Neutrophil (primary cell): ENCODE measurements at regions not wholly inside any gene's neighbourhood (a gene's known extent, or its start where the extent isn't known, plus 50 kb on each side); places are given as distances from the start of the nearest gene placed in this dataset.

Experiments
- H3K27ac ChIP-seq: fragments of 200-600 bp; sonication (generic); 2 replicates; pipeline ENCODE4 v1.5.1; 2016; ENCODE audit warnings: mild to moderate bottlenecking, moderate library complexity
- H3K27me3 ChIP-seq: fragments of 200-600 bp; sonication (generic); 2 replicates; pipeline ENCODE4 v1.6.0; 2016; ENCODE audit warnings: mild to moderate bottlenecking
- H3K36me3 ChIP-seq: fragments of 200-600 bp; sonication (generic); 2 replicates; pipeline ENCODE4 v1.5.1; 2017
- H3K4me1 ChIP-seq, 2 experiments: fragments of 200-600 bp in 1 of 2; sonication (generic) in 1 of 2; 1 replicate in 1 of 2; 2 replicates in 1 of 2; pipeline versions ENCODE4 v1.5.1 to v1.6.1; 2013 to 2016; ENCODE audit warnings: low read depth in 1 of 2, low read length in 1 of 2, mild to moderate bottlenecking in 1 of 2, moderate library complexity in 1 of 2; ENCODE audit not compliant: control insufficient read depth in 1 of 2, insufficient read depth in 1 of 2
- H3K4me3 ChIP-seq, 2 experiments: fragments of 200-600 bp in 1 of 2; sonication (generic) in 1 of 2; 1 replicate in 1 of 2; 2 replicates in 1 of 2; pipeline ENCODE4 v1.5.1; 2013 to 2016; ENCODE audit warnings: low read depth in 1 of 2, low read length in 1 of 2, mild to moderate bottlenecking in 1 of 2, moderate library complexity in 1 of 2
- H3K9me3 ChIP-seq: fragments of 200-600 bp; sonication (generic); 2 replicates; pipeline ENCODE4 v1.5.1; 2016
- TF ChIP-seq, protein P1 (sequence below): fragments of 200-600 bp; sonication (generic); IDR thresholded peaks from 2 replicates; pipeline ENCODE4 v1.5.1; 2016; ENCODE audit warnings: antibody characterized with exemption

DNA sequence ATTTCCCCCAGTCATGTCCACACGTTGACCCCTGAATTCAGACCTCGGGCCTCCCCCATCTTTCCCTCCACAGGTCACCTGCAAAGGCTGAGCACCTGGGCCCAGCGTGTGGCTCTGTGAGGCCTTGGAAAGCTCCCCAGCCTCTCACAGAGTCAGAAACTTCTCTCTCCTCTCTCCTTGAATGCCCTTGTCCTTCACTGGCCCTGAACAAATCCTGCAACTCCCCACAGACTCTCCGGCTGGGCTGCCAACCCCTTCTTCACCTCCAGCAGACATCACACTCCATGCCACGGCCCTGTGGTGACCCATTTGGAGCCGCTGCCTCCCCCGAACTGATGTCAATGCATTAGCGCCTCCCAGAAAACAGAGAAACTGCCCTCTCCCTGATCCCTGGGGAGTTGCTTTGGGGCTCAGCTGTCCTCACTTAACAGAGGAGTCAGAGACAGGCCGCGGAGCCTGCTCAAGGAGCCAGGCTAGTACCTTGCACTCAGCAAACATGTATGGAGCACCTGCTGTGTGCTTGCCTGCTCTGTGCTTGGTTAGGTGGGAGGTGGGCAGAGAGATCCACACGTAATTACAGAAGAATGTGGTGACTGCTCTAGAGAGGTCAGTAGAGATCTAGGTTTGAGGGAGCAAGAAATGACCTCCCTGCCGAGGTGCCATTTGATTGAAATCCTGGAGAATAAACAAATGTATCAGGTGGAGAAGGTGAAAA, 99.2 kb upstream of the PWP1 start:
- Histone ChIP-seq H3K4me3 (no peak overlapping the region), H3K4me1 (peaks cover 9 to 32% of the 10 kb centered on the region in 2 experiments), H3K36me3 (no peaks in the 10 kb centered on the region), H3K27ac (no peak overlapping the region), H3K9me3 (no peaks in the 10 kb centered on the region), H3K27me3 (no peaks in the 10 kb centered on the region)
- TF ChIP-seq, protein P1, sequence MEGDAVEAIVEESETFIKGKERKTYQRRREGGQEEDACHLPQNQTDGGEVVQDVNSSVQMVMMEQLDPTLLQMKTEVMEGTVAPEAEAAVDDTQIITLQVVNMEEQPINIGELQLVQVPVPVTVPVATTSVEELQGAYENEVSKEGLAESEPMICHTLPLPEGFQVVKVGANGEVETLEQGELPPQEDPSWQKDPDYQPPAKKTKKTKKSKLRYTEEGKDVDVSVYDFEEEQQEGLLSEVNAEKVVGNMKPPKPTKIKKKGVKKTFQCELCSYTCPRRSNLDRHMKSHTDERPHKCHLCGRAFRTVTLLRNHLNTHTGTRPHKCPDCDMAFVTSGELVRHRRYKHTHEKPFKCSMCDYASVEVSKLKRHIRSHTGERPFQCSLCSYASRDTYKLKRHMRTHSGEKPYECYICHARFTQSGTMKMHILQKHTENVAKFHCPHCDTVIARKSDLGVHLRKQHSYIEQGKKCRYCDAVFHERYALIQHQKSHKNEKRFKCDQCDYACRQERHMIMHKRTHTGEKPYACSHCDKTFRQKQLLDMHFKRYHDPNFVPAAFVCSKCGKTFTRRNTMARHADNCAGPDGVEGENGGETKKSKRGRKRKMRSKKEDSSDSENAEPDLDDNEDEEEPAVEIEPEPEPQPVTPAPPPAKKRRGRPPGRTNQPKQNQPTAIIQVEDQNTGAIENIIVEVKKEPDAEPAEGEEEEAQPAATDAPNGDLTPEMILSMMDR, result no peak

DNA sequence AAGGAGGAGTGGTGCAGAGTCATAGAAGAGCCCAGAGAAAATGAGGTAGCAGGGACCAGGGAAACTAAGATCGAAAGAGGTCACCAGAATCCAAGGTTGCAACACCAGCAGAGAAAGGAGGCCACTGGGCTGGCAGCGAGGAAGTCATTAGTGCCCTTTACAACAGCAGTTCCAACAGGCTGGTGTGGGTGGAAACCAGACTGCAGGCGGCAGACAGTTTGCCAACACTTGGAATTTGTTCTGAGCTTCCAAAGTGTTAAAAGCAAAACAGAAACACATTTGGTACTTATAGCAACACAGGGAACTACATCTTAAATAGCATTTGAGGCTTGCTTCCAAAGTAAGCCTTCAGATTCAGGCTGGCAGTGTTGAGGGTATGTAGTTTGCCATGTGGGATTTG, 95.2 kb upstream of the PWP1 start:
- TF ChIP-seq, protein P1, result no peak
- H3K9me3 ChIP-seq, result no peaks in the 10 kb centered on the region
- no peaks in the 10 kb centered on the region for H3K27me3 ChIP-seq
- no peaks in the 10 kb centered on the region for H3K36me3 ChIP-seq
- peaks cover 0 to 13% of the 10 kb centered on the region in 2 experiments for H3K4me1 ChIP-seq
- no peak overlapping the region for H3K27ac ChIP-seq
- H3K4me3 ChIP-seq, result no peak overlapping the region

DNA sequence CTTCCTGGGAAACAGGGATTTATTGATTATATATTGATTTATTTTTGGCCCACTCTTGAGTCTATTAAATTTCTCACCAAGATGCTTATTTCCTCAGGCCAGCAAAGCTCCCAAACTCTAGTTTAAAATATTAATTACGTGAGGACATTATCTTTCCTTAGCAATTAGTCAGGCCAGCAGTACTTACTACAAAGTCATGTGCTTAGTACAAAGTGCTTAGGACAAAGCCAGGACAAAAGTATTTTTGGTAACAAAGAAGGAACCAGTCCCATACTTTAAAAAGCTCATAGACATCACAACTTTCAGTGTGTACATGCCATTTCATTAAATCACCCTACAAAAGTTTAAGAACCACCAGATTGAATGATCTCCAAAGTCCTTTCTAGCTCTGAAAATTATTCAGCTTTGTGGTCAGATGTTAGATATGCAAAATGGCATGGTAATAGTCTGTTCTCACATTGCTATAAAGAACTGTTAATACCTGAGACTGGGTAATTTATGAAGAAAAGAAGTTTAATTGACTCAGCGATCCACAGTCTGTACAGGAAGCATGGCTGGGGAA, 94.7 kb upstream of the PWP1 start:
- TF ChIP-seq, protein P1, result no peak
- H3K36me3 ChIP-seq, result no peaks in the 10 kb centered on the region
- no peaks in the 10 kb centered on the region for H3K27me3 ChIP-seq
- no peaks in the 10 kb centered on the region for H3K9me3 ChIP-seq
- no peak overlapping the region for H3K27ac ChIP-seq
- no peak overlapping the region for H3K4me3 ChIP-seq
- peaks cover 0 to 8% of the 10 kb centered on the region in 2 experiments for H3K4me1 ChIP-seq

DNA sequence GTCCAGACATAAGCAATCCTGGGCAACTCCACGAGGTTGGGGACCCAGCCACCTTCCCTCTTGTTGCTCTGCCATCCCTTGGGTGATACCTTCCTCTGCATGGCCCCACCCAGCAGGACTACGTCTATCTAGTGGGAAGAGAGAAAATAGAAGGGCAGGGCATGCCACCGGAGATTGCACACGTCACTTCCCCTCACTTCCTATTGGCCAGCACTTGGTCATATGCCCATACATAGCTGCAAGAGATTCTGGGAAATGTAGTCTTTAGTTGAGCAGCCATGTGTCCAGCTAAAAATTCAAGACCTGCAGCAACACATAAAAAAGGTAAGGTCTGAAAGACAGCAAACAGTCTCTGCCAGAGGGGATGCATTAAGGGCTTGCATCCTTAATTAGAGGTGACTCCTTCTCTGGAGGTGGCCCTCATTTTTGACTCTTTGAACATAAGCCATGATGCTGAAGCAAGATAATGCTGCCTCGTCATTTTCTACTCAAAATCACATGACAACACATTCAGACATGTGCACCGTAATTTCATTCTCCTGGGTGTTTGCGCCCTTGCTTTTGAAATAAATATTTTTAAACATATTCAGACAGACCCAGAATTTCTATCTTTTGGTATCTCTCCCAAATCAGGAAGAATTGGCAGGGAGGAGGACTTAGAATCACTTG, 91.8 kb upstream of the PWP1 start:
- Histone ChIP-seq H3K27me3 (no peaks in the 10 kb centered on the region), H3K27ac (no peak overlapping the region), H3K36me3 (no peaks in the 10 kb centered on the region), H3K4me1 (peaks cover 11 to 29% of the 10 kb centered on the region in 2 experiments), H3K4me3 (no peak overlapping the region), H3K9me3 (no peaks in the 10 kb centered on the region)
- TF ChIP-seq, protein P1, result no peak

DNA sequence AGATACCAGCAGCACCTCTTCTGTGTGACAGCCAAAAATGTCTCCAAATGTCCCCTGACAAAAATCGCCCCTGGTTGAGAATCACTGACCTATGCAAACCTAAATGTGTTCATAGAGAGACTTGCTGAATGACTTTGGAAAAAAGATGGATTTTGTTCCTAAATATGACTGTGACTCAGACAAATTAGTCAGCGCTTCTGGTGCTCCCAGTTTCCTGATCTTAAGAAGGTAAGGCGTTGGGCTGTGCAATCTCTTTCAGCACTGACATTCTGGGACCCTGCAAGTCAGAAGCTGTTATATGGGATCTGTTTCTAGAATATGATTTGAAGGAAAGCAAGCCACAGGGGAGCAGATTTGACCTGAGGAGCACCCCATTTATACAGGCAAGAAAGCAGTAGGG, 90.6 kb upstream of the PWP1 start:
- TF ChIP-seq, protein P1, result no peak
- Histone ChIP-seq H3K4me3 (no peak overlapping the region), H3K36me3 (no peaks in the 10 kb centered on the region), H3K4me1 (peaks cover 22 to 41% of the 10 kb centered on the region in 2 experiments), H3K9me3 (no peaks in the 10 kb centered on the region), H3K27me3 (no peaks in the 10 kb centered on the region), H3K27ac (no peak overlapping the region)
